Motor neuron (in vitro differentiated cells): ENCODE measurements at regions not wholly inside any gene's neighbourhood (a gene's known extent, or its start where the extent isn't known, plus 50 kb on each side); places are given as distances from the start of the nearest gene placed in this dataset.

Experiments used
- ATAC-seq, 8 experiments: fragments of 200-7000 bp; cut with Tn5 transposase; replicated peaks in 6 of 8; 2 replicates each; pipeline ENCODE4 v1.8.0; 2021; ENCODE audit warnings: mild to moderate bottlenecking in 8 of 8, moderate library complexity in 8 of 8
- H3K27ac ChIP-seq, 2 donors: fragments of 250-450 bp; sonication (Bioruptor Pico); 2 replicates each; pipeline ENCODE4 v1.9.0; 2021; ENCODE audit warnings: antibody characterized with exemption in 2 of 2, mild to moderate bottlenecking in 2 of 2, moderate library complexity in 1 of 2
- H3K4me1 ChIP-seq, 2 donors: fragments of 250-450 bp; sonication (Bioruptor Pico); replicated peaks in 1 of 2; 2 replicates each; pipeline ENCODE4 v1.6.1; 2021; ENCODE audit warnings: antibody characterized with exemption in 2 of 2, mild to moderate bottlenecking in 2 of 2, moderate library complexity in 1 of 2
- H3K4me3 ChIP-seq, 5 donors: fragments of 250-450 bp; sonication (Bioruptor Pico); 2 replicates each; pipeline ENCODE4 v1.9.0; 2021; ENCODE audit warnings: antibody characterized with exemption in 5 of 5, mild to moderate bottlenecking in 5 of 5, moderate library complexity in 4 of 5
- WGBS, 10 experiments: fragments of 450-650 bp; shearing (Covaris generic); methylation state at CpG; one replicate each; pipeline ENCODE4 v1.0.0; 2022; 5-methylcytosine and 5-hydroxymethylcytosine counted together
- in situ Hi-C, 9 experiments: fragments of 400-800 bp; cut with MboI; loops; one replicate each; pipeline ENCODE4 v1.15.0; 2021; ENCODE audit warnings: low sequenced_read_pairs in 9 of 9, low pct_unique_long_range_greater_than_20kb in 2 of 9; ENCODE audit not compliant: unreplicated experiment in 9 of 9

DNA sequence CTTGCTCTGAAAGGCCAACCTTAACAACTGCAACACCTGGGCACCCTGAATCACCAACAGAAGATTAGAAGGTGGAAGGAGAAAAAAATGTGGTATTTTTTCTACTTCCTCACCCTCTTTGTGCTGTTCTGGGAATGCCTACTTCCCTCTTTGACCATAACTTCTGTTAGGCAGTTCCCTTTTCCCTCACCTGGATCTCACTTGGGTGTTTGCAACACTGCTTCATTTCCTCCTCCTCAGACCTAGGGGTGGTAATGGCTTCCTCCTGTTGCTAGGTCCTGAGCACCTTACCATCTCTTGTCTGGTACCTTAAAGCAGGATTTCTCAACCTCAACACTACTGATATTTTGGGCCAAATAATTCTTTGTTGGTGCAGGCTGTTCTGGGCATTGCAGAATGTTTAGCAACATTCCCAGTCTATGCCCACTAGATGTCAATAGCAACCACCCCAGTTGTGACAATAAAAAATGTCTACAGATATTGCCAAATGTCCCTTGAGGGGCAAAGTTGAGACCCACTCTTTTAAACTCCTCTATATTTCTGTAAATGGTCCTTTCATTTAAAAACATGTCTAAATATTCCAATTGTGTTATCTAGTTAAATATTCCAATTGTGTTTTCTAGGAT is 300.0 kb upstream of the VLDLR start:
- Histone ChIP-seq H3K27ac (no peak overlapping the region), H3K4me1 (no peaks in the 10 kb centered on the region), H3K4me3 (no peak overlapping the region)
- no peak for ATAC-seq
- in situ Hi-C loops: no loop called here

DNA sequence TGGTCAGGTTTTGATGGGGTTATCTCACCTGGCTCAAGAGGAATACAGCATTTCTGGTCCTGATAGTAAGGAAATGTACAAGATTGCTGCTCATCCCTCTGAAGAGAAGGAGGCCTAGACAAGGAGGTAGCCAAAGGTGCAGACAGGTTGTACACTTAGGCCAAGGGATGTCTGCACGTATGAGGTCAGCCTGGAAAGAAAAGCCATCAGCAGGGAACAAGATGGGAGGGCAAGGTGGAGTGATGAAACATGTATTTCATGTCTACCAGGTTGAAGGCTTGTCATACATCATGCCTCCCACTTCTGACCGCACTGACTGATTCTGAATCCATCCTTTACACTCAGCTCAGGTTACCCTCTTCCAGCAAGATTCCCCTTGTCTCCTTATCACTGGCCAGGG is 296.8 kb upstream of the VLDLR start:
- in situ Hi-C loops: no loop called here
- ATAC-seq: no peak
- WGBS, 10 experiments: 17 to 100% (median 97%) methylated on average over 1 to 2 of the region's 2 CpGs; no CpG with 5 or more reads in 4 of the 10 experiments

DNA sequence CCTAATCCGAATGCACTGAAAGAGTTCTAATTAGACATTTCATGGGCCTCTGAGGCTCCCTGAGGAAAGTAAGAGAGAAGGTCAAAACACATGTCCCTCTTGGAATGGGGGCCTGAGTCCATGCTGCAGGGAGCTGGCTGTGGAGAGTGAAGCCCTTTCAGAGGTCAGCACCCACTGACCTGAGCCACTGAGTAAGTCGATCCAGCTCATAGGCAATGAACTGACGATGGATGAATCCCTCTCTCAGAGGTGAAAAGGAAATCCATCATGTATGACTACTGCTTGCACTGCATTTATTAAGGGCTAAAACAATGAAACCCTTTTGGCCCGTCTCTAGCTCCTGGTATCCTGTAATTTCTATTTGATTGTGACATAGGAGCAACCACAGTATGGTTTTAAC is 288.9 kb upstream of the VLDLR start:
- H3K27ac ChIP-seq: no peak overlapping the region
- in situ Hi-C loops: no loop called here
- peaks cover 7 to 11% of the 10 kb centered on the region in 2 donors for H3K4me1 ChIP-seq
- ATAC-seq: peak in 5 of 8 experiments; percentile 37 to 76 (median 66)
- WGBS, 10 experiments: 21 to 73% (median 52%) methylated on average over 1 to 3 of the region's 4 CpGs; no CpG with 5 or more reads in 2 of the 10 experiments
- H3K4me3 ChIP-seq: no peak overlapping the region

More for the DNA sequence above, 296.8 kb upstream of the VLDLR start:
- Histone ChIP-seq H3K27ac (no peak overlapping the region), H3K4me3 (no peak overlapping the region), H3K4me1 (no peaks in the 10 kb centered on the region)

DNA sequence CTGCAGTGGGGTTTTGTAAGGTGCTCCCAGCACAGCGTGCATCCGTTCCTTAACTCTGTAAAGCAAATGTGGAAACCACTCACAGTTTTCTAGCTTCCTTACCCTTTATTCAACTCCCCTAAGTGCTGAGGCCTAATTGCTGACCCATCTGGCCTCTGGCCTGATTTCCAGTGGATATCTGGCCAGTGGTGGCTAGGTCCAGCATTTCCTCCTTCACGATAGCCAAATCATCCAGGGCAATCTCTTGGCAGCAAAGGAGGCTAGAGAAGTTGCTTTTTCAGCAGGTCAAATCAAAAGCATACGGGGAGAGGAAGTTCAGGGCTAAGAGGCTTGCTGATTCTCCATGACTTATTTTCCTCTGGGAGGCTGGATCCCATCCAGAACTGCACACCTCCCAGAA is 286.3 kb upstream of the VLDLR start:
- Histone ChIP-seq H3K27ac (no peak overlapping the region), H3K4me3 (no peak overlapping the region), H3K4me1 (peaks cover 7 to 11% of the 10 kb centered on the region in 2 donors)
- WGBS, 10 experiments: 67 to 100% (median 88%) methylated on average over 1 to 4 of the region's 4 CpGs; no CpG with 5 or more reads in 2 of the 10 experiments
- in situ Hi-C loops: no loop called here
- no peak for ATAC-seq

DNA sequence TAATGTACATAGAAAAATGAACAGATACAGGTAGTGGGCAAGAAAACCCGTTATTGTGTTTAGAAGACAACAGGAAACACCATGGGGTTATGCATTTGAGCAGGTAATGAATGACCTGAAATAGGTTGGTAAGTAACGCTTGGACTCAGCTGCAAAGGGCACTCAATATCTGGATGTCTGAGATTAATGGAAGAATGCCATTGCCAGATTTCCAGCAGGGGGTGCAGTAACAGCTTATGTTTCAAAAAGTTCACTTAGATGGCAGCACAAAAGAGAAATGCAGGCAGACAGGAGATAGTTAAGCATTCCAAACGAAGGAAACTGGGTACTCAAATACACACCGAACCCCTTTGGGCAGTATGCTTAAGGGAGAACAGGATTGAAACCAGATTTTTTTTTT is 285.5 kb upstream of the VLDLR start:
- whole genome bisulfite sequencing, 10 experiments: 48 to 94% (median 74%) methylated on average over 2 to 4 of the region's 4 CpGs; no CpG with 5 or more reads in 2 of the 10 experiments
- Histone ChIP-seq H3K27ac (no peak overlapping the region), H3K4me3 (no peak overlapping the region), H3K4me1 (peaks cover 7 to 11% of the 10 kb centered on the region in 2 donors)
- in situ Hi-C loops: no loop called here
- ATAC-seq: no peak

DNA sequence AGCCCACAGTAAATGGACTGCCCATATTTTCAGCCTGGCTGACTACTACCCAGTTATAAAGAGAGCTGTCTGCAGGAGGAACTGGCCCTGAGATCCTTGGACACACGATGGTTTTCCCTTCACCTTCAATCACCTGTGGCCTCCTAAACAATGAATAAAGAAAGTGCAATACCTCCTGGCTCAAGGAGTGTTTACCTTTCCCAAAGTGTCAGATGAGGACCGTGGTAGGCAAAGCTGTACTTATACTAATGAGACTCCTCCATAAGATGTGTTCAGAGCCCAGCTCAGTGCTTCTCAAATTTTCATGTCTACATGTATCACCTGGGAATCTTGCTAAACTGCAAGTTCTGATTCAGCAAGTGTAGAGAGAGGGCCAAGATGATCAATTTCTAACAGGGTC is 284.5 kb upstream of the VLDLR start:
- Histone ChIP-seq H3K4me3 (no peak overlapping the region), H3K27ac (no peak overlapping the region), H3K4me1 (peaks cover 7 to 10% of the 10 kb centered on the region in 2 donors)
- in situ Hi-C loops: no loop called here
- WGBS, 10 experiments: 42 to 100% (median 88%) methylated on average over 1 to 2 of the region's 2 CpGs; no CpG with 5 or more reads in 4 of the 10 experiments
- no peak for ATAC-seq

DNA sequence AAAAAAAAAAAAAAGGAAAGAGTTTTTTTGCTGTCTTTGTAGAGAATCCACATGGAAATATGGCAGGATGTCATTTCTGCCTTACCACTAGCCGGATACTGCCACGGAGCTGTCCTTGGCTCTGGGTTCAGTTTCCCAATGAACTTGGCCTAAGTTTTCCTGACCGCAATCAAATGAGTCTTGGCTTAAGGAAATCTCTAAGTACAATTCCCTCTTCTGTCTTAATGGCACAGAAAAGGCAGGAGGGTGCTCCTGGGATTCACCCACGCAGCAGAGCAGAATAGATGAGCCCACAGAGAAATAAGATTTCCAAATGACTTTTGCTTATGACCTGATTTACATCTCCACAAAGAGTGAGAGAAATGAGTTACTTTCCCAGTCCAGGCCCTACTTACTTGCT is 284.0 kb upstream of the VLDLR start:
- no peak overlapping the region for H3K27ac ChIP-seq
- no peak overlapping the region for H3K4me3 ChIP-seq
- no peak for ATAC-seq
- WGBS, 10 experiments: 47 to 100% (median 93%) methylated on average over 2 to 4 of the region's 4 CpGs; no CpG with 5 or more reads in 1 of the 10 experiments
- in situ Hi-C loops: no loop called here
- H3K4me1 ChIP-seq: peaks cover 5 to 6% of the 10 kb centered on the region in 2 donors

DNA sequence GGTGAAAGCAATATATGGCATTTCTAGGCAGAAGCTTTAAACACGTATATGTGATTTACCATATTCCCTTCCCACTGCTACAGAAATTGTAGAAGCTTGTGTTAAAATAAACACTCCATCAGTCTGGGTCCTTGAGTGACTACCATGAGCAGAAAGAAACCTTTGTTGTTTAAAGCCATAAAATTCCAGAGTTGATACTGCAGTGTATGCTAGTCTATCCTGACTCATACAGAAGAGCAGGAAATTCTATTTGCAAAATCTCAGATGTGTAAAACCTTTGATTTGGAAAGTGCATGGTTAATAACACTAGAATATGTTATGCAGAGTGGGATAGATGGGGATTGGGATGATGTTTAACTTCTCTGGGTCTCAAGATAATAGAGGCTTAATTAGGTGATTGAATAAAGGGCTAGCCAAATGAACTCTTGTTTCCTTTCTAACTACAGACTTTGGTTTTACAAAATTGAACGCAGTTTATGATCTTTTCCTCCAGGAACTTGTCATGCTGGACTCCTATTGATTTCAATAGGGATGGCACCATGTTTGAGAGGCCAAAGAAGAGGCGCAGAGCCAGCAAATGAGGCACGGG is 282.7 kb upstream of the VLDLR start:
- no peak overlapping the region for H3K27ac ChIP-seq
- no peak overlapping the region for H3K4me3 ChIP-seq
- H3K4me1 ChIP-seq: peaks cover 0 to 3% of the 10 kb centered on the region in 2 donors
- peak in 3 of 8 experiments; percentile 29 to 68 (median 62) for ATAC-seq
- in situ Hi-C loops: no loop called here
- WGBS, 10 experiments: 42 to 100% (median 62%) methylated on average over 1 to 4 of the region's 4 CpGs; no CpG with 5 or more reads in 1 of the 10 experiments

DNA sequence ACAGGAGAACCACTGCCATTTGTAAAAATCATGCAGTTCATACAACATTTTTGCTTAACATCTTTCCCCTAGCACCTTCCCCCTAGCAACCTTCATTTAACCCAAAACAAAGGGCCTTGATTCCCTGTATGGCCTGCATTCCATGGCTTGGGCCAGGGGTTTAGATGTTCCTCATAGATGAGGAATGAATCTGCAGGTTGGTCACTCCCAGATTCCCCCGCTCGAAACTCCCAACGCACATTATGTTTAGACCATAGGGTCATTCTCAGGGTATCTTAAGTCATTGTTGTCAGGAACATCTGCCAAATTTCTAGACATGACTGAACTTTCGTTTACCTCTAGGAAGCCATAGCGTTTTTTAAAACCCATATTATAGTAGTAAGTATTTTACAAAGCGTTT is 282.2 kb upstream of the VLDLR start:
- in situ Hi-C loops: no loop called here
- peaks cover 0 to 3% of the 10 kb centered on the region in 2 donors for H3K4me1 ChIP-seq
- no peak for ATAC-seq
- no peak overlapping the region for H3K27ac ChIP-seq
- WGBS, 10 experiments: 51 to 100% (median 95%) methylated on average over 2 to 6 of the region's 6 CpGs; no CpG with 5 or more reads in 2 of the 10 experiments
- no peak overlapping the region for H3K4me3 ChIP-seq

DNA sequence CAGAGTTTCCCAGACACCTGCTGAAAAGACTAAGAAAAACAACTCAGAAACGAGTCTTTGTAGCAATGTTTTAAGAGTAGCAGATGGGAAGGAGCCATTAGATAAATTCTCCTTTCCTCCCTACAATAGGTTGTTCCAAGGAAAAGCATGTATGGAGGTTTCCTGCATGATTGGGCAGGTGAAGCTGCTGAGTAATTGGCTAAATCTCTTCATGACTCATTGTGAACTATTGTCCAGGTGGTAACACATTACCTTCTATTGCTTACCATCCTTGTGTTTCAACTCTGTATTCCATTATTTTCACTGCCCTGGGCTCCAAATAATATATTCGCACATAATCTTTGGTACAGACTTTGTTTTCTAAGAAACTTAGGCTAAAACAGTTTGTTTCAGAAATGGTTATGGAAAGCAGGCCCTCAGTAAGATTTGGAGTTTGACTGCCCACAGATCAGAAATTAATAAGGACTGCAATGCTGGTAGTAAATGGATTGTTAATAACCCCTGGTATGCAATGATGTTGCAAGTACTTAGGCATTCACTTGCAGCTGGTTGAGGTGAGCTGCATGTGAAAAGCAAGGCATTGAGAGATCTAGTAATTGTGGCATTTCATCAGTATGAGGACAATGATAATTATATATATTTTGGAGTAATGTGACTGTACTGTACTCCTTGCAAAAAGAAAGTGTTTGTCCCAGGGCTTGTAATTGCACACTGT is 281.4 kb upstream of the VLDLR start:
- WGBS, 10 experiments: 13 to 100% (median 88%) methylated on average over 1 to 2 of the region's 2 CpGs; no CpG with 5 or more reads in 3 of the 10 experiments
- Histone ChIP-seq H3K27ac (no peak overlapping the region), H3K4me1 (peaks cover 0 to 3% of the 10 kb centered on the region in 2 donors), H3K4me3 (no peak overlapping the region)
- no peak for ATAC-seq
- in situ Hi-C loops: no loop called here

DNA sequence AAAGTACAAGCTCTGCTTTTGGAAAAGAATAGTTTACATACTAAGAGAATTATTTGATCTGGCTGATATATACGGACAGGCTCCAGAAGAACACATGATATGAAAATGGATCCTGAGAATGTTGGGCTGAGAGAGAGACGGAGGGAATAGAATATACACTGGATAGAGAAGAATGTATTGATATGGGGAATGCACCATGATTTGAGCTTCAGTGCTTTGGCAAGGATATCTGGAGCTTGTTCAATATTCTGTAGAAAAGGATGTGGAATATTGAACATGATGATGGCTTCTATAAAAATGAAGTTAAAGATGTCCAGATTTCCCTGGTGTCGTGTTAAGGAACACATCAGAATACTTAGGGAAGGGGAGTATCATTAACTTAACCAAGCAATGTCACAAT is 280.5 kb upstream of the VLDLR start:
- in situ Hi-C loops: no loop called here
- peaks cover 0 to 3% of the 10 kb centered on the region in 2 donors for H3K4me1 ChIP-seq
- no peak overlapping the region for H3K27ac ChIP-seq
- ATAC-seq: no peak
- 33 to 100% (median 81%) methylated on average over 1 to 3 of the region's 3 CpGs for WGBS, 10 experiments
- no peak overlapping the region for H3K4me3 ChIP-seq

DNA sequence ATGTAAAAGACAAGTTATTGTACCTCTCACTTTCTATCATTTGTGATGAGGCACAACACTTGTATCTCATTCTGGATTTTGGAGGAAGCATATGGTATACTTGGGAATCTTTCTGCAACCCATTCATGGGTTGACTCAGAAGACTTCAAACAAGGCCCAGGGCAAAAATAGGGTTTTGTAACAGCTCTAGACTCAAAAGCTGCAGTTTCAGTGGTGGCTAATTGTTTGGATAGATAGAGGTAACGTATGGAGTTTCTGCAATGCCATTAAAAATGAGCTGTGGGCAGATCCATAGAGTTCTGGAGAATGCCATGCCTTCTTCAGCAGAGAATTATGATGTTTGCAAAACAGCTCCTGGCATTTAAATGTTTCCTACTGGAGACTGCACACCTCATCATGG is 279.6 kb upstream of the VLDLR start:
- in situ Hi-C loops: no loop called here
- 57 to 100% (median 100%) methylated on average over 1 of the region's 1 CpG; no CpG with 5 or more reads in 2 of the 10 experiments for WGBS, 10 experiments
- ATAC-seq: no peak

DNA sequence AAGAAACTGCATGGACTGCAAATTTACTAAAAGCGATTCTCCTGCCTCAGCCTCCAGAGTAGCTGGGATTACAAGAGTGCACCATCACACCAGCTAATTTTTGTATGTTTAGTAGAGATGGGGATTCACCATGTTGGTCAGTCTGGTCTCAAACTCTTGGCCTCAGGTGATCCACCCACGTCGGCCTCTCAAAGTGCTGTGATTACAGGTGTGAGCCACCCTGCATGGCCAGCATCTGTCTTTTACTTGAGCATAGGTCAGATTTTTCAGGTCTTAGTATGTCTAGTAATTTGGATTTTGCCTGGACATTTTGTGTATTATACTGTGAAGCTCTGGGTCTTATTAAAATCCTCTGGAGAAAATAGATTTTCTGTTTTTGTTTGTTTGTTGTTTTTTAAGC is 277.8 kb upstream of the VLDLR start:
- Histone ChIP-seq H3K4me1 (no peaks in the 10 kb centered on the region), H3K27ac (no peak overlapping the region), H3K4me3 (no peak overlapping the region)
- no peak for ATAC-seq
- in situ Hi-C loops: no loop called here
- WGBS, 10 experiments: 37 to 100% (median 93%) methylated on average over 1 to 3 of the region's 3 CpGs; no CpG with 5 or more reads in 2 of the 10 experiments

More for the DNA sequence above, 279.6 kb upstream of the VLDLR start:
- Histone ChIP-seq H3K27ac (no peak overlapping the region), H3K4me1 (no peaks in the 10 kb centered on the region), H3K4me3 (no peak overlapping the region)
